ENCODE measurements at regions not wholly inside any gene's neighbourhood (a gene's known extent, or its start where the extent isn't known, plus 50 kb on each side); places are given as distances from the start of the nearest gene placed in this dataset.

GRCh38 chr11:127339376-127339775, 338.8 kb upstream of the KIRREL3 start:
- TF ChIP-seq CTCF (IDR thresholded peaks at IDR 0.05; ENCODE audit: low read depth, low read length) (no peak), EZH2phosphoT487 (IDR thresholded peaks at IDR 0.05; ENCODE audit: low read depth) (no peak)
- Histone ChIP-seq H3K4me1 (ENCODE audit: low read length) (no peaks in the 10 kb centered on the region), H3K27ac (ENCODE audit: low read length) (no peak overlapping the region), H3K4me2 (ENCODE audit: low read length) (no peak overlapping the region), H3K79me2 (ENCODE audit: low read length) (no peaks in the 10 kb centered on the region), H4K20me1 (ENCODE audit: insufficient read depth, low read length) (no peaks in the 10 kb centered on the region), H2AFZ (ENCODE audit: low read depth, low read length) (no peak overlapping the region), H3K4me3 (ENCODE audit: low read length) (no peak overlapping the region), H3K27me3 (ENCODE audit: low read depth, low read length) (no peaks in the 10 kb centered on the region), H3K9me3 (ENCODE audit: insufficient read depth, low read length) (no peaks in the 10 kb centered on the region), H3K9ac (ENCODE audit: low read length) (no peak overlapping the region), H3K36me3 (replicated peaks; ENCODE audit: low read depth, low read length) (no peaks in the 10 kb centered on the region)

- H3K36me3 ChIP-seq (replicated peaks; ENCODE audit: low read depth, low read length) = no peaks in the 10 kb centered on the region
- TF ChIP-seq CTCF (IDR thresholded peaks at IDR 0.05; ENCODE audit: low read depth, low read length) = no peak
- TF ChIP-seq EZH2phosphoT487 (IDR thresholded peaks at IDR 0.05; ENCODE audit: low read depth) = no peak
- no peak overlapping the region for H3K4me3 ChIP-seq (ENCODE audit: low read length)
- H3K4me1 ChIP-seq (ENCODE audit: low read length) = no peaks in the 10 kb centered on the region
- no peak overlapping the region for H3K4me2 ChIP-seq (ENCODE audit: low read length)
- no peak overlapping the region for H2AFZ ChIP-seq (ENCODE audit: low read depth, low read length)
- no peak overlapping the region for H3K9ac ChIP-seq (ENCODE audit: low read length)
- no peaks in the 10 kb centered on the region for H3K79me2 ChIP-seq (ENCODE audit: low read length)
- no peaks in the 10 kb centered on the region for H4K20me1 ChIP-seq (ENCODE audit: insufficient read depth, low read length)
- H3K27me3 ChIP-seq (ENCODE audit: low read depth, low read length) = no peaks in the 10 kb centered on the region
- H3K27ac ChIP-seq (ENCODE audit: low read length) = no peak overlapping the region
- H3K9me3 ChIP-seq (ENCODE audit: insufficient read depth, low read length) = no peaks in the 10 kb centered on the region
Measured at GRCh38 chr11:127338380-127339259, 338.1 kb upstream of the KIRREL3 start.

GRCh38 chr11:127334466-127334865, 333.9 kb upstream of the KIRREL3 start:
- Histone ChIP-seq H3K36me3 (replicated peaks; ENCODE audit: low read depth, low read length) (no peaks in the 10 kb centered on the region), H3K4me2 (ENCODE audit: low read length) (no peak overlapping the region), H3K27ac (ENCODE audit: low read length) (no peak overlapping the region), H3K4me3 (ENCODE audit: low read length) (no peak overlapping the region), H4K20me1 (ENCODE audit: insufficient read depth, low read length) (no peaks in the 10 kb centered on the region), H3K4me1 (ENCODE audit: low read length) (no peaks in the 10 kb centered on the region), H3K79me2 (ENCODE audit: low read length) (no peaks in the 10 kb centered on the region), H3K27me3 (ENCODE audit: low read depth, low read length) (no peaks in the 10 kb centered on the region), H3K9ac (ENCODE audit: low read length) (no peak overlapping the region), H2AFZ (ENCODE audit: low read depth, low read length) (no peak overlapping the region), H3K9me3 (ENCODE audit: insufficient read depth, low read length) (no peaks in the 10 kb centered on the region)
- TF ChIP-seq CTCF (IDR thresholded peaks at IDR 0.05; ENCODE audit: low read depth, low read length) (no peak), EZH2phosphoT487 (IDR thresholded peaks at IDR 0.05; ENCODE audit: low read depth) (no peak)

- no peak overlapping the region for H3K4me3 ChIP-seq (ENCODE audit: low read length)
- no peaks in the 10 kb centered on the region for H3K9me3 ChIP-seq (ENCODE audit: insufficient read depth, low read length)
- H3K27me3 ChIP-seq (ENCODE audit: low read depth, low read length) = no peaks in the 10 kb centered on the region
- no peak overlapping the region for H3K9ac ChIP-seq (ENCODE audit: low read length)
- H3K27ac ChIP-seq (ENCODE audit: low read length) = no peak overlapping the region
- H3K4me1 ChIP-seq (ENCODE audit: low read length) = no peaks in the 10 kb centered on the region
- no peak overlapping the region for H2AFZ ChIP-seq (ENCODE audit: low read depth, low read length)
- TF ChIP-seq CTCF (IDR thresholded peaks at IDR 0.05; ENCODE audit: low read depth, low read length) (no peak), EZH2phosphoT487 (IDR thresholded peaks at IDR 0.05; ENCODE audit: low read depth) (no peak)
- no peaks in the 10 kb centered on the region for H4K20me1 ChIP-seq (ENCODE audit: insufficient read depth, low read length)
- H3K36me3 ChIP-seq (replicated peaks; ENCODE audit: low read depth, low read length) = no peaks in the 10 kb centered on the region
- no peaks in the 10 kb centered on the region for H3K79me2 ChIP-seq (ENCODE audit: low read length)
- H3K4me2 ChIP-seq (ENCODE audit: low read length) = no peak overlapping the region
Measured at GRCh38 chr11:127332896-127333295, 332.3 kb upstream of the KIRREL3 start.

All from OCI-LY3 (cell line).